Astrocyte of the spinal cord (primary cell): ENCODE measurements at regions not wholly inside any gene's neighbourhood (a gene's known extent, or its start where the extent isn't known, plus 50 kb on each side); places are given as distances from the start of the nearest gene placed in this dataset.

ENCODE experiments used
- DNase-seq: peaks from one replicate; pipeline ENCODE4 v3.0.0; 2011; ENCODE audit warnings: low read depth, low spot score
- H3K4me3 ChIP-seq: 2 replicates; pipeline ENCODE4 v1.5.1; 2011; ENCODE audit warnings: low read depth, mild to moderate bottlenecking, low read length, moderate library complexity
- CTCF ChIP-seq: IDR thresholded peaks from 2 replicates; pipeline ENCODE4 v1.5.1; 2012; ENCODE audit warnings: low read depth, mild to moderate bottlenecking, low read length, inconsistent platforms
- in situ Hi-C: cut with HindIII; loops from 2 replicates; pipeline ENCODE4 v1.10.0; 2017; ENCODE audit warnings: low sequenced_read_pairs

- in situ Hi-C loops: no loop called here
- H3K4me3 ChIP-seq: no peak overlapping the region
- no peak for TF ChIP-seq CTCF
- no peak for DNase-seq
These were observed 162.4 kb downstream of the ID4 start for GRCh38 chr6:19999319-20000191.

- TF ChIP-seq CTCF: no peak
- H3K4me3 ChIP-seq: no peak overlapping the region
- no peak for DNase-seq
- in situ Hi-C loops: no loop called here
These were observed 164.1 kb downstream of the ID4 start for GRCh38 chr6:20001286-20001685.

- no peak for DNase-seq
- in situ Hi-C loops: no loop called here
- no peak overlapping the region for H3K4me3 ChIP-seq
- no peak for TF ChIP-seq CTCF
These were observed 168.9 kb downstream of the ID4 start for GRCh38 chr6:20006037-20006436.

- no peak for DNase-seq
- TF ChIP-seq CTCF: no peak
- no peak overlapping the region for H3K4me3 ChIP-seq
- in situ Hi-C loops: no loop called here
These were observed 171.0 kb downstream of the ID4 start for GRCh38 chr6:20008131-20008530.

GRCh38 chr6:20013066-20013861, 176.1 kb downstream of the ID4 start:
- no peak for TF ChIP-seq CTCF
- DNase-seq: no peak
- in situ Hi-C loops: no loop called here
- no peak overlapping the region for H3K4me3 ChIP-seq

- in situ Hi-C loops: no loop called here
- no peak for DNase-seq
- TF ChIP-seq CTCF: no peak
- no peak overlapping the region for H3K4me3 ChIP-seq
These were observed 177.3 kb downstream of the ID4 start for GRCh38 chr6:20014508-20014907.
